Endothelial cell of umbilical vein (primary cell): ENCODE measurements at regions not wholly inside any gene's neighbourhood (a gene's known extent, or its start where the extent isn't known, plus 50 kb on each side); places are given as distances from the start of the nearest gene placed in this dataset.

Experiments
- BruUV-seq: library from RNA; stranded (reverse); fragments of 400-500 nt; replicated peaks from 2 replicates; lab custom pipeline; 2021; lab: Mats Ljungman, UMichigan
- CTCF ChIA-PET: fragments of 300-600, 350-600 bp; sonication (Branson Sonifier 250); formaldehyde crosslinking; loops from one replicate; lab custom pipeline; 2021; ENCODE audit warnings: antibody characterized with exemption, inconsistent platforms; lab: Charles Lee
- POLR2A ChIA-PET: fragments of 300-600, 350-600 bp; sonication (Branson Sonifier 250); formaldehyde crosslinking; loops from one replicate; lab custom pipeline; 2021; ENCODE audit warnings: antibody characterized with exemption, inconsistent platforms; lab: Charles Lee
- DNase-seq: peaks from one replicate; pipeline ENCODE4 v3.0.0-alpha.2; 2011; ENCODE audit warnings: low read depth, low spot score
- FAIRE-seq: peaks from 2 replicates; lab custom pipeline; 2011; peaks lifted over from hg19 to GRCh38; lab: Jason Lieb, UNC
- H2AFZ ChIP-seq: 2 replicates; pipeline ENCODE4 v1.6.0; 2012; ENCODE audit warnings: low read depth, low read length, control low read depth, inconsistent platforms
- H3K27ac ChIP-seq: 2 replicates; pipeline ENCODE4 v1.5.1; 2011; ENCODE audit warnings: low read depth, mild to moderate bottlenecking, control low read depth, low read length, moderate library complexity; ENCODE audit not compliant: insufficient read depth
- H3K27me3 ChIP-seq, 2 experiments: 2 replicates each; pipeline versions ENCODE4 v1.6.0 to v1.6.1; 2011; ENCODE audit warnings: low read length in 2 of 2, mixed read lengths in 1 of 2; ENCODE audit not compliant: control insufficient read depth in 2 of 2, insufficient read depth in 2 of 2
- H3K36me3 ChIP-seq, 2 experiments: 2 replicates in 1 of 2; 3 replicates in 1 of 2; pipeline ENCODE4 v1.5.1; 2011; ENCODE audit warnings: low read length in 2 of 2, mild to moderate bottlenecking in 1 of 2, moderate library complexity in 1 of 2; ENCODE audit not compliant: control insufficient read depth in 2 of 2, insufficient read depth in 2 of 2; ENCODE audit errors: extremely low read depth in 1 of 2
- H3K4me1 ChIP-seq: 3 replicates; pipeline ENCODE4 v1.5.1; 2011; ENCODE audit warnings: mild to moderate bottlenecking, low read length; ENCODE audit not compliant: control insufficient read depth, insufficient read depth; ENCODE audit errors: extremely low read depth
- H3K4me2 ChIP-seq: 2 replicates; pipeline ENCODE4 v1.6.1; 2011; ENCODE audit warnings: low read length, control low read depth, mixed read lengths; ENCODE audit not compliant: insufficient read depth
- H3K4me3 ChIP-seq, 3 experiments: fragments of 200-600 bp in 1 of 3; sonication (generic), shearing (Covaris generic) in 1 of 3; replicated peaks in 1 of 3; 2 replicates each; pipeline ENCODE4 v1.5.1; 2011 to 2016; ENCODE audit warnings: control low read depth in 3 of 3, low read length in 3 of 3, mild to moderate bottlenecking in 2 of 3, inconsistent platforms in 1 of 3, low read depth in 1 of 3, moderate library complexity in 1 of 3; ENCODE audit not compliant: insufficient read depth in 1 of 3
- H3K79me2 ChIP-seq: 2 replicates; pipeline ENCODE4 v1.6.0; 2012; ENCODE audit warnings: low read length, inconsistent platforms; ENCODE audit not compliant: control insufficient read depth, insufficient read depth
- H3K9ac ChIP-seq: replicated peaks from 2 replicates; pipeline ENCODE3; 2011; ENCODE audit warnings: low read length, control low read depth; ENCODE audit not compliant: insufficient read depth; ENCODE audit errors: extremely low read depth
- H3K9me1 ChIP-seq: replicated peaks from 3 replicates; pipeline ENCODE4 v1.6.0; 2011; ENCODE audit warnings: mild to moderate bottlenecking, low read length; ENCODE audit not compliant: control insufficient read depth, insufficient read depth; ENCODE audit errors: extremely low read depth
- H3K9me3 ChIP-seq: replicated peaks from 2 replicates; pipeline ENCODE4 v1.5.1; 2012; ENCODE audit warnings: low read length, inconsistent platforms; ENCODE audit not compliant: control insufficient read depth, insufficient read depth
- H4K20me1 ChIP-seq: replicated peaks from 2 replicates; pipeline ENCODE3; 2011; ENCODE audit warnings: mild to moderate bottlenecking, low read length; ENCODE audit not compliant: control insufficient read depth, insufficient read depth; ENCODE audit errors: extremely low read depth
- CTCF ChIP-seq, 2 donors: IDR thresholded peaks; 1 replicate in 1 of 2; 2 replicates in 1 of 2; pipeline ENCODE4 v1.5.1; 2011; ENCODE audit warnings: low read length in 2 of 2, mild to moderate bottlenecking in 2 of 2, moderate library complexity in 2 of 2, control low read depth in 1 of 2, inconsistent platforms in 1 of 2, low read depth in 1 of 2; ENCODE audit not compliant: insufficient read depth in 1 of 2; ENCODE audit errors: extremely low read depth in 1 of 2
- EZH2 ChIP-seq: IDR thresholded peaks from 2 replicates; pipeline ENCODE4 v1.6.1; 2012; ENCODE audit warnings: borderline replicate concordance, low read depth, mild to moderate bottlenecking, moderate library complexity, low read length, inconsistent platforms; ENCODE audit not compliant: severe bottlenecking
- FOS ChIP-seq: IDR thresholded peaks from 2 replicates; pipeline ENCODE4 v1.6.1; 2011; ENCODE audit warnings: mild to moderate bottlenecking, low read length, moderate library complexity, borderline replicate concordance; ENCODE audit not compliant: insufficient read depth
- GATA2 ChIP-seq: IDR thresholded peaks from 2 replicates; pipeline ENCODE4 v1.7.0; 2011; ENCODE audit warnings: low read depth, mild to moderate bottlenecking, moderate library complexity, mixed read lengths, low read length; ENCODE audit not compliant: insufficient read length, insufficient read depth
- JUN ChIP-seq: IDR thresholded peaks from 2 replicates; pipeline ENCODE4 v1.6.1; 2011; ENCODE audit warnings: borderline replicate concordance, low read depth; ENCODE audit not compliant: insufficient read length, insufficient read depth
- MYC ChIP-seq: IDR thresholded peaks from one replicate; pipeline ENCODE4 v1.6.1; 2011; ENCODE audit warnings: mild to moderate bottlenecking, low read depth, low read length
- POLR2A ChIP-seq: IDR thresholded peaks from 2 replicates; pipeline ENCODE4 v1.6.1; 2012; ENCODE audit warnings: low read depth, mild to moderate bottlenecking, control low read depth, low read length
- POLR2AphosphoS5 ChIP-seq: IDR thresholded peaks from 2 replicates; pipeline ENCODE4 v1.6.1; 2012; ENCODE audit warnings: low read depth, mild to moderate bottlenecking, control low read depth, low read length, moderate library complexity; ENCODE audit not compliant: insufficient read depth
- dilution Hi-C: fragments of 300-500 bp; cut with MboI; formaldehyde crosslinking; loops from one replicate; pipeline ENCODE4 v1.15.0; 2019; ENCODE audit warnings: low sequenced_read_pairs; ENCODE audit not compliant: extremely low pct_ligation_motif_present
- intact Hi-C: fragments of 100-400 bp; cut with micrococcal nuclease; formaldehyde crosslinking; loops from one replicate; pipeline ENCODE4 v1.10.0; 2022
- TF ChIP-seq, protein P1 (sequence below): IDR thresholded peaks from 2 replicates; pipeline ENCODE4 v1.6.1; 2011; ENCODE audit not compliant: insufficient read depth, insufficient read length

DNA sequence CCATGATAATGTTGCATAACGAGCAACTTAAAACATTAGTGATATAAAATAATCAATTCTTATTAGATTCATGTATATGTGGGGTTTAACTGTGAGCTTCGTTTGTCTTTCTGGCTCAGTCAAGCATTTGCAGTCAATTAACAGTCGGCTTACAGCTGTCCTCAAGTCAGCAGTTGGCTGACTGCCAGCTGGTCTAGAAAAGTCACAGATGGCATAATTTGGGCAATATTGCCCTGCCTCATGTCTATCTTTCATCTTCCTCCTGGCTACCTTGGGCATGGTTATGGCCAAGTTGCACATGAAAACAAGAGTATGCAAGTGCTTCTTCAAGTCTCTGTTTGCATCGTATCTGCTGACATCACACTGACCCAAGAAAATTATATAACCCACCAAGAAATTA is 186.1 kb upstream of the ZWINT start:
- intact Hi-C loops (no loop called here), dilution Hi-C loops (no loop called here)
- POLR2A ChIA-PET, result no interaction called here
- BruUV-seq, result no TSS peak
- Histone ChIP-seq H2AFZ (no peak overlapping the region), H3K4me2 (no peak overlapping the region), H3K9me3 (peaks cover 4% of the 10 kb centered on the region), H4K20me1 (no peaks in the 10 kb centered on the region), H3K27me3 (no peaks in the 10 kb centered on the region), H3K4me1 (no peaks in the 10 kb centered on the region), H3K27ac (no peak overlapping the region), H3K79me2 (no peaks in the 10 kb centered on the region), H3K9ac (no peak overlapping the region), H3K4me3 (no peak overlapping the region), H3K36me3 (no peaks in the 10 kb centered on the region), H3K9me1 (no peaks in the 10 kb centered on the region)
- CTCF ChIA-PET, result no interaction called here
- DNase-seq (no peak), FAIRE-seq (no peak)
- TF ChIP-seq POLR2A (no peak), EZH2 (no peak), CTCF (IDR thresholded peaks at IDR 0.05; ENCODE audit: extremely low read depth in 1 of 2, insufficient read depth in 1 of 2, low read depth in 1 of 2, low read length in 2 of 2) (no peak), MYC (no peak), FOS (no peak), GATA2 (no peak), POLR2AphosphoS5 (no peak), JUN (no peak)
- TF ChIP-seq, protein P1, sequence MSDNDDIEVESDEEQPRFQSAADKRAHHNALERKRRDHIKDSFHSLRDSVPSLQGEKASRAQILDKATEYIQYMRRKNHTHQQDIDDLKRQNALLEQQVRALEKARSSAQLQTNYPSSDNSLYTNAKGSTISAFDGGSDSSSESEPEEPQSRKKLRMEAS, result no peak
